Upper lobe of left lung (tissue), 6 donors: ENCODE measurements at regions not wholly inside any gene's neighbourhood (a gene's known extent, or its start where the extent isn't known, plus 50 kb on each side); places are given as distances from the start of the nearest gene placed in this dataset.
"Not testable (repeated sequence)": the region's sequence is repeated elsewhere in the genome, so short reads cannot be mapped to it uniquely, and the experiment has no call there.

Experiments used
- ATAC-seq, 2 donors: fragments of 200-7000 bp; cut with Tn5 transposase; one replicate each; pipeline ENCODE4 v1.9.1; 2022; ENCODE audit warnings: mild to moderate bottlenecking in 2 of 2, moderate library complexity in 2 of 2; ENCODE audit not compliant: low FRiP score in 2 of 2
- DNase-seq, 2 donors: peaks; one replicate each; pipeline ENCODE4 v3.0.0-alpha.2; 2019 to 2020
- H3K27ac ChIP-seq, 4 donors: fragments of 200-600 bp; sonication (generic); one replicate each; pipeline ENCODE4 v1.5.1; 2016 to 2019
- H3K27me3 ChIP-seq, 4 donors: fragments of 200-600 bp; sonication (generic); one replicate each; pipeline ENCODE4 v1.5.1; 2017 to 2019
- H3K36me3 ChIP-seq, 4 donors: fragments of 200-600 bp; sonication (generic); one replicate each; pipeline ENCODE4 v1.5.1; 2016 to 2019
- H3K4me1 ChIP-seq, 4 donors: fragments of 200-600 bp; sonication (generic); one replicate each; pipeline ENCODE4 v1.5.1; 2018 to 2019
- H3K4me3 ChIP-seq, 4 donors: fragments of 200-600 bp; sonication (generic); one replicate each; pipeline ENCODE4 v1.5.1; 2017 to 2019; ENCODE audit warnings: mild to moderate bottlenecking in 2 of 4, moderate library complexity in 1 of 4
- H3K9me3 ChIP-seq, 4 donors: fragments of 200-600 bp; sonication (generic); one replicate each; pipeline ENCODE4 v1.5.1; 2018 to 2019
- CTCF ChIP-seq, 6 experiments: fragments of 450-650 bp in 4 of 6; fragments of 200-600 bp in 2 of 6; sonication (generic) in 2 of 6; IDR thresholded peaks; one replicate each; pipeline ENCODE4 v1.5.1; 2016 to 2019; ENCODE audit warnings: antibody characterized with exemption in 6 of 6
- EP300 ChIP-seq, 4 donors: sonication (generic); formaldehyde crosslinking; IDR thresholded peaks; one replicate each; pipeline ENCODE4 v1.5.1; 2017; ENCODE audit warnings: antibody characterized with exemption in 4 of 4, control low read depth in 2 of 4
- POLR2A ChIP-seq, 4 donors: fragments of 450-650 bp; IDR thresholded peaks; one replicate each; pipeline ENCODE4 v1.5.1; 2016 to 2017; ENCODE audit warnings: antibody characterized with exemption in 4 of 4, mild to moderate bottlenecking in 2 of 4
- POLR2AphosphoS5 ChIP-seq, 2 donors: sonication (generic); formaldehyde crosslinking; IDR thresholded peaks; one replicate each; pipeline ENCODE4 v1.5.1; 2017; ENCODE audit warnings: antibody characterized with exemption in 2 of 2
- WGBS, 2 donors: methylation state at CpG; one replicate each; pipeline ENCODE4 v1.1.5; 2017 to 2018; 5-methylcytosine and 5-hydroxymethylcytosine counted together
- donor health status: DM: no; HTN: no; CAD: no; lungs with moderate emphysema.
- donor health status: DM: no; HTN: yes; CAD: no; lungs with severe emphysema.

GRCh38 chr7:83824214-83824613 is 175.3 kb upstream of the SEMA3E start:
- TF ChIP-seq POLR2AphosphoS5 (IDR thresholded peaks at IDR 0.05) (no peak), EP300 (IDR thresholded peaks at IDR 0.05) (no peak), CTCF (IDR thresholded peaks at IDR 0.05) (no peak), POLR2A (IDR thresholded peaks at IDR 0.05) (no peak)
- no peak for ATAC-seq
- WGBS, 2 donors: 81 to 85% methylated on average over 2 of the region's 2 CpGs

DNA sequence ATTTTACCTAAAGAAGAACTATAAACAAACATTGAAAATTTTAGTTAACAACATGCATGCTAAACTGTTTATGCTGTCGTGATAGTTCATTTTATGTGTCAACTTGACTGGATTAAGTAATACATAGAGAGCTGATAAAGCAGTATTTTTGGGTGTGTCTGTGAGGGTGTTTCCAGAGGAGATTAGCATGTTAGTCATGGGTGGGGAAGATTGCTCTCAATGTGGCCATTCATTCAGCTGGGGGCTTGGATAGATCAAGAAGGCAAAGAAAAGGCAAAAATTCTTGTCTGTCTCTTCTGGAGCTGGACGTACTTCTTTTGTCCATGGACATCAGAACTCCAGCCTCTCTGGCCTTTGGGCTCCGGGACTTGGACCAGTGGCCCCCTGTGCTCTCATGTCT is 172.9 kb upstream of the SEMA3E start:
- 88 to 91% methylated on average over 3 of the region's 3 CpGs for WGBS, 2 donors

More at GRCh38 chr7:83824214-83824613, 175.3 kb upstream of the SEMA3E start:
- Histone ChIP-seq H3K4me1 (no peaks in the 10 kb centered on the region), H3K36me3 (no peaks in the 10 kb centered on the region), H3K27me3 (no peaks in the 10 kb centered on the region), H3K27ac (no peak overlapping the region), H3K4me3 (no peak overlapping the region), H3K9me3 (no peaks in the 10 kb centered on the region)
- no peak for DNase-seq

GRCh38 chr7:83820641-83821040 is 171.7 kb upstream of the SEMA3E start:
- WGBS, 2 donors: 85 to 89% methylated on average over 4 of the region's 4 CpGs
- no peaks in the 10 kb centered on the region for H3K36me3 ChIP-seq

More for the DNA sequence above, 172.9 kb upstream of the SEMA3E start:
- no peaks in the 10 kb centered on the region for H3K9me3 ChIP-seq
- H3K27me3 ChIP-seq: no peaks in the 10 kb centered on the region
- H3K4me3 ChIP-seq: no peak overlapping the region
- DNase-seq (no peak), ATAC-seq (no peak)
- no peak overlapping the region for H3K27ac ChIP-seq
- no peaks in the 10 kb centered on the region for H3K4me1 ChIP-seq
- no peak for TF ChIP-seq POLR2AphosphoS5 (IDR thresholded peaks at IDR 0.05)
- no peak for TF ChIP-seq CTCF (IDR thresholded peaks at IDR 0.05)
- TF ChIP-seq EP300 (IDR thresholded peaks at IDR 0.05): no peak
- TF ChIP-seq POLR2A (IDR thresholded peaks at IDR 0.05): no peak
- no peaks in the 10 kb centered on the region for H3K36me3 ChIP-seq

DNA sequence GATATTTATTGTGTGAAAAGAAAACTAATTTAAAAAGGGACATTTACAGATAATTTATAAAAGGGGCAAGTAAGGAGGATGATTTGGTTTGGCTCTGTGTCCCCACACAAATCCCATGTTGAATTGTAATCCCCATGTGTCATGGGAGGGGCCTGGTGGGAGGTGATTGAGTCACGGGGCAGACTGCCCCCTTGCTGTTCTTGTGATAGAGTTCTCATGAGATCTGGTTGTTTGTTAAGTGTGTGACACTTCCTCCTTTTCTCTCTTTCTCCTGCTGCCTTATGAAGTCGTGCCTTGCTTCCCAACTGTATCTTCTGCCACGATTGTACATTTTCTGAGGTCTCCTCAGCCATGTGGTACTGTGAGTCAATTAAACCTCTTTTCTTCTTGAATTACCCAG is 171.0 kb upstream of the SEMA3E start:
- ATAC-seq (no peak), DNase-seq (no peak)
- Histone ChIP-seq H3K27ac (no peak overlapping the region), H3K4me1 (no peaks in the 10 kb centered on the region), H3K36me3 (no peaks in the 10 kb centered on the region), H3K9me3 (no peaks in the 10 kb centered on the region), H3K4me3 (no peak overlapping the region), H3K27me3 (no peaks in the 10 kb centered on the region)
- TF ChIP-seq POLR2A (IDR thresholded peaks at IDR 0.05) (no peak), CTCF (IDR thresholded peaks at IDR 0.05) (no peak), EP300 (IDR thresholded peaks at IDR 0.05) (no peak), POLR2AphosphoS5 (IDR thresholded peaks at IDR 0.05) (no peak)
- 41 to 51% methylated on average over 3 of the region's 3 CpGs for WGBS, 2 donors

More at GRCh38 chr7:83820641-83821040, 171.7 kb upstream of the SEMA3E start:
- Histone ChIP-seq H3K9me3 (no peaks in the 10 kb centered on the region), H3K27ac (no peak overlapping the region), H3K4me3 (no peak overlapping the region), H3K27me3 (no peaks in the 10 kb centered on the region), H3K4me1 (no peaks in the 10 kb centered on the region)
- ATAC-seq (no peak), DNase-seq (no peak)
- TF ChIP-seq POLR2AphosphoS5 (IDR thresholded peaks at IDR 0.05) (no peak), CTCF (IDR thresholded peaks at IDR 0.05) (no peak)

DNA sequence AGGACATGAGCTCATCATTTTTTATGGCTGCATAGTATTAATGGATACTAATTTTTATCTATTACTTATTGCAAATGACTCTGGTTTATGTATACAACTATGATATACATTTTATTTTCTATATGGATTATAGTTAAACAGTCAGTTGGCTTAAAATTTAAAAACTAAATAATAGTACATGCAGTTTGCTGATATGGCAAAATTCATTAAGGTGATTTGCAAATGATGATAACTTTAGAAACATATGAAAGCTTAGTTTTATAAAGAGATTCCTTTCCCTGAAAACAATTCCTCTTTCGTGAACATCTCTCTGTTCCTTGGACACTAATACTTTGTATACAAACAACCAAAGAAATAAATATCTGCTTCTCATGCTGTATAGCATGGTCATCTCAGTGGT is 165.5 kb upstream of the SEMA3E start:
- no peak overlapping the region for H3K27ac ChIP-seq
- H3K4me3 ChIP-seq: no peak overlapping the region
- no peak for ATAC-seq
- H3K27me3 ChIP-seq: no peaks in the 10 kb centered on the region
- TF ChIP-seq POLR2AphosphoS5 (IDR thresholded peaks at IDR 0.05) (no peak), EP300 (IDR thresholded peaks at IDR 0.05) (no peak), CTCF (IDR thresholded peaks at IDR 0.05) (no peak), POLR2A (IDR thresholded peaks at IDR 0.05) (no peak)
- H3K9me3 ChIP-seq: no peaks in the 10 kb centered on the region
- H3K36me3 ChIP-seq: no peaks in the 10 kb centered on the region
- WGBS, 2 donors: 84 to 93% methylated on average over 1 of the region's 1 CpG
- no peaks in the 10 kb centered on the region for H3K4me1 ChIP-seq
- no peak for DNase-seq

DNA sequence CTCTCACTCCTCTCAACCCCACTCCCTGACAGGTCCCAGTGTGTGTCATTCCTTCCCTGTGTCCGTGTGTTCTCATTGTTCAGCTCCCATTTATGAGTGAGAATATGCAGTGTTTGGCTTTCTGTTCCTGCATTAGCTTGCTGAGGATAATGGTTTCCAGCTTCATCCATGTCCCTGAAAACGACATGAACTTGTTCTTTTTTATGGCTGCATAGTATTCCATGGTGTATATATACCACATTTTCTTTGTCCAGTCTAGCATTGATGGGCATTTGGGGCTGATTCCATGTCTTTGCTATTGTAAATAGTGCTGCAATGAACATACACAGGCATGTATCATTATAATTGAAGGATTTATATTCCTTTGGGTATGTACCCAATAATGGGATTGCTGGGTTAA is 163.6 kb upstream of the SEMA3E start:
- not testable (repeated sequence) for H3K9me3 ChIP-seq, H3K36me3 ChIP-seq, DNase-seq, ATAC-seq, H3K27me3 ChIP-seq, H3K27ac ChIP-seq, H3K4me1 ChIP-seq, H3K4me3 ChIP-seq
- WGBS, 2 donors: 79 to 85% methylated on average over 2 of the region's 2 CpGs
